ENCODE measurements at regions not wholly inside any gene's neighbourhood (a gene's known extent, or its start where the extent isn't known, plus 50 kb on each side); places are given as distances from the start of the nearest gene placed in this dataset.

DNA sequence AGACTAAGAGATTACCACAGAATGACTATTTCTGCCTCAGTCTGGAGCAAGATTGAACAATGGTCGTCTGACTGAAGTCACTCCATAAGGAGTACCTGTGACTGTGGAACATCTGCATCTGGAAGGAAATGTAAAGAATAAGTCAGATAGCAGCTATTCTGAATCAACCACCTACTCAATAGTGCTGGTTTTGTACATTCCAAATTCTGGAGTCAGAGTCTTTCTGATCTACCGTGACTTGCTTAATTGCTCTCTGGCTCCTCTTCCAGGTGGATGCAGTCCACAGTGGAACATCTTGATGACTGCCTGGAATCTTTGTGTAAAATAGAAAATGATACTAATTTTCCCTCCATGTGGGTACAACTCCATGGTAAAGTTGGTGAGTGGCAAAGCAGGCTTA, 156.3 kb upstream of the SEMA3C start:
- TF ChIP-seq CTCF (IDR thresholded peaks at IDR 0.05), result no peak
- ATAC-seq (no peak), DNase-seq (no peak)
- Histone ChIP-seq H3K27ac (no peak overlapping the region), H3K27me3 (no peaks in the 10 kb centered on the region), H3K4me1 (no peaks in the 10 kb centered on the region), H3K4me3 (no peak overlapping the region), H3K9me3 (peaks cover 0 to 21% of the 10 kb centered on the region in 2 donors), H3K36me3 (no peaks in the 10 kb centered on the region)
- intact Hi-C loops (cut with DNase I), result no loop called here

DNA sequence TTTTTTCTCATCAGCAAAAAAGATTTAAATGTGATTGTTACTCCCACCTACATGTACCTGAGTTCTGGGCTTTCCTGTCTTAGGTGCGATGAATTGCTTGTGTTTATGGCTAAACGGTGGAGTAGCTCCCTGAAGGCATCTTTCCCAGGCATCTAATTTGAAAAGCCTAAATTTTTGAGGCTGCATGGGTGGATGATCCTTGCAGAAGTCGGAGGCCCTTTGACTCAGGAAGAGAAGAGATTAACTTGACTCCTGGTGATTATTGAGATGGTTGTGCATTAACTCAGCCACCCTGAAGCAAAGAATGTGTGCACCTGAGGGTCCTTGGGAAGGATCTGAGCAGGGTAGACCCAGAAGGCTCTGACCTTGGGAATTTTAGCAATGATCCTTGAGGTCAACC, 155.6 kb upstream of the SEMA3C start:
- ATAC-seq, result no peak
- intact Hi-C loops (cut with DNase I), result no loop called here
- DNase-seq, result no peak
- H3K27me3 ChIP-seq, result no peaks in the 10 kb centered on the region
- no peak for TF ChIP-seq CTCF (IDR thresholded peaks at IDR 0.05)
- H3K27ac ChIP-seq, result no peak overlapping the region
- no peaks in the 10 kb centered on the region for H3K36me3 ChIP-seq
- no peaks in the 10 kb centered on the region for H3K4me1 ChIP-seq
- no peak overlapping the region for H3K4me3 ChIP-seq
- H3K9me3 ChIP-seq, result peaks cover 0 to 23% of the 10 kb centered on the region in 2 donors

DNA sequence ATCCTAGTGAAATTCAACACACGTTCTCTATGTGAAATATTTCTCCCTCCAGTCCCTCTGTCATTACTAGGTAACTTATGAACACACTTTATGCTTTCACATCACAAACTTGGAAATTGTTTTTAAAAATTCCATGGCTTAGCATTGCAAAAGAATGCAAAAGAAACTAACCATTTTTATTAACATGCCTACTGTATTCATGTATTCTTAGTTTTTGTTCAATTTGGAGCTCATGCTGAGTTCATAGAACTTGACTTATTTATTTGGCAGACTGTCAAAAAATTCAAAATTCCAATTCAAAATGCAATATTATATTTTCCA, 155.0 kb upstream of the SEMA3C start:
- no peak for TF ChIP-seq CTCF (IDR thresholded peaks at IDR 0.05)
- Histone ChIP-seq H3K4me1 (no peaks in the 10 kb centered on the region), H3K27ac (no peak overlapping the region), H3K36me3 (no peaks in the 10 kb centered on the region), H3K4me3 (no peak overlapping the region), H3K9me3 (peaks cover 0 to 23% of the 10 kb centered on the region in 2 donors), H3K27me3 (no peaks in the 10 kb centered on the region)
- ATAC-seq (no peak), DNase-seq (no peak)
- intact Hi-C loops (cut with DNase I), result no loop called here

- intact Hi-C loops (cut with DNase I), result no loop called here
- no peak for ATAC-seq
- Histone ChIP-seq H3K4me3 (no peak overlapping the region), H3K4me1 (no peaks in the 10 kb centered on the region), H3K27me3 (no peaks in the 10 kb centered on the region), H3K27ac (no peak overlapping the region), H3K9me3 (peaks cover 0 to 12% of the 10 kb centered on the region in 2 donors), H3K36me3 (no peaks in the 10 kb centered on the region)
- no peak for TF ChIP-seq CTCF (IDR thresholded peaks at IDR 0.05)
- no peak for DNase-seq
Observed at GRCh38 chr7:81070956-81071355, 152.1 kb upstream of the SEMA3C start.

GRCh38 chr7:81066797-81067196, 147.9 kb upstream of the SEMA3C start:
- no peak for ATAC-seq
- no peak overlapping the region for H3K27ac ChIP-seq

More at GRCh38 chr7:81066797-81067196, 147.9 kb upstream of the SEMA3C start:
- Histone ChIP-seq H3K9me3 (peaks cover 0 to 12% of the 10 kb centered on the region in 2 donors), H3K4me1 (no peaks in the 10 kb centered on the region), H3K4me3 (no peak overlapping the region), H3K27me3 (no peaks in the 10 kb centered on the region), H3K36me3 (no peaks in the 10 kb centered on the region)
- no peak for TF ChIP-seq CTCF (IDR thresholded peaks at IDR 0.05)
- no peak for DNase-seq
- intact Hi-C loops (cut with DNase I), result no loop called here

All from left lung (tissue), 4 donors.